ENCODE measurements at regions not wholly inside any gene's neighbourhood (a gene's known extent, or its start where the extent isn't known, plus 50 kb on each side); places are given as distances from the start of the nearest gene placed in this dataset.

- Histone ChIP-seq H3K4me1 (ENCODE audit: insufficient read depth, low read length) (peaks cover 19% of the 10 kb centered on the region), H3K79me2 (ENCODE audit: insufficient read depth, low read length) (no peaks in the 10 kb centered on the region), H3K4me3 (ENCODE audit: insufficient read depth, low read length) (no peak overlapping the region), H2AFZ (ENCODE audit: low read length) (no peak overlapping the region), H3K4me2 (ENCODE audit: insufficient read depth, low read length) (no peak overlapping the region), H3K9me3 (ENCODE audit: low read depth, low read length) (no peaks in the 10 kb centered on the region), H4K20me1 (ENCODE audit: insufficient read depth, low read length) (no peaks in the 10 kb centered on the region), H3K36me3 (ENCODE audit: insufficient read depth, low read length) (no peaks in the 10 kb centered on the region), H3K27ac (ENCODE audit: low read depth, low read length) (no peak overlapping the region), H3K27me3 (ENCODE audit: insufficient read depth, low read length) (no peaks in the 10 kb centered on the region)
- no peak for DNase-seq (ENCODE audit: insufficient read length, low spot score, missing footprints)
- TF ChIP-seq CTCF (IDR thresholded peaks at IDR 0.05; ENCODE audit: extremely low read depth, low read depth, low read length): no peak
Observed at GRCh38 chr10:62742536-62743061, 61.9 kb upstream of the ADO start.

- H3K4me1 ChIP-seq (ENCODE audit: insufficient read depth, low read length): peaks cover 12% of the 10 kb centered on the region
- H3K4me2 ChIP-seq (ENCODE audit: insufficient read depth, low read length): no peak overlapping the region
- no peaks in the 10 kb centered on the region for H3K27me3 ChIP-seq (ENCODE audit: insufficient read depth, low read length)
- no peak overlapping the region for H3K27ac ChIP-seq (ENCODE audit: low read depth, low read length)
- peak; percentile 76 for DNase-seq (ENCODE audit: insufficient read length, low spot score, missing footprints)
- H3K9me3 ChIP-seq (ENCODE audit: low read depth, low read length): no peaks in the 10 kb centered on the region
- no peak overlapping the region for H3K4me3 ChIP-seq (ENCODE audit: insufficient read depth, low read length)
- H3K36me3 ChIP-seq (ENCODE audit: insufficient read depth, low read length): no peaks in the 10 kb centered on the region
- no peak for TF ChIP-seq CTCF (IDR thresholded peaks at IDR 0.05; ENCODE audit: extremely low read depth, low read depth, low read length)
- no peaks in the 10 kb centered on the region for H3K79me2 ChIP-seq (ENCODE audit: insufficient read depth, low read length)
- no peaks in the 10 kb centered on the region for H4K20me1 ChIP-seq (ENCODE audit: insufficient read depth, low read length)
- H2AFZ ChIP-seq (ENCODE audit: low read length): no peak overlapping the region
Observed at GRCh38 chr10:62744136-62744535, 60.4 kb upstream of the ADO start.

- H3K36me3 ChIP-seq (ENCODE audit: insufficient read depth, low read length): no peaks in the 10 kb centered on the region
- DNase-seq (ENCODE audit: insufficient read length, low spot score, missing footprints): no peak
- no peaks in the 10 kb centered on the region for H3K27me3 ChIP-seq (ENCODE audit: insufficient read depth, low read length)
- H3K4me3 ChIP-seq (ENCODE audit: insufficient read depth, low read length): no peak overlapping the region
- H3K27ac ChIP-seq (ENCODE audit: low read depth, low read length): no peak overlapping the region
- no peak for TF ChIP-seq CTCF (IDR thresholded peaks at IDR 0.05; ENCODE audit: extremely low read depth, low read depth, low read length)
- H2AFZ ChIP-seq (ENCODE audit: low read length): no peak overlapping the region
- H4K20me1 ChIP-seq (ENCODE audit: insufficient read depth, low read length): no peaks in the 10 kb centered on the region
- H3K79me2 ChIP-seq (ENCODE audit: insufficient read depth, low read length): no peaks in the 10 kb centered on the region
- H3K4me1 ChIP-seq (ENCODE audit: insufficient read depth, low read length): peaks cover 10% of the 10 kb centered on the region
- H3K4me2 ChIP-seq (ENCODE audit: insufficient read depth, low read length): no peak overlapping the region
- no peaks in the 10 kb centered on the region for H3K9me3 ChIP-seq (ENCODE audit: low read depth, low read length)
Observed at GRCh38 chr10:62745581-62745980, 58.9 kb upstream of the ADO start.

GRCh38 chr10:62746951-62747729 lies 57.4 kb upstream of the ADO start:
- no peaks in the 10 kb centered on the region for H3K36me3 ChIP-seq (ENCODE audit: insufficient read depth, low read length)
- no peak for DNase-seq (ENCODE audit: insufficient read length, low spot score, missing footprints)
- no peaks in the 10 kb centered on the region for H4K20me1 ChIP-seq (ENCODE audit: insufficient read depth, low read length)
- H3K4me1 ChIP-seq (ENCODE audit: insufficient read depth, low read length): peaks cover 10% of the 10 kb centered on the region
- H3K9me3 ChIP-seq (ENCODE audit: low read depth, low read length): no peaks in the 10 kb centered on the region
- no peak overlapping the region for H3K4me2 ChIP-seq (ENCODE audit: insufficient read depth, low read length)
- H3K27ac ChIP-seq (ENCODE audit: low read depth, low read length): no peak overlapping the region
- no peaks in the 10 kb centered on the region for H3K27me3 ChIP-seq (ENCODE audit: insufficient read depth, low read length)
- no peaks in the 10 kb centered on the region for H3K79me2 ChIP-seq (ENCODE audit: insufficient read depth, low read length)
- no peak overlapping the region for H3K4me3 ChIP-seq (ENCODE audit: insufficient read depth, low read length)
- TF ChIP-seq CTCF (IDR thresholded peaks at IDR 0.05; ENCODE audit: extremely low read depth, low read depth, low read length): no peak
- no peak overlapping the region for H2AFZ ChIP-seq (ENCODE audit: low read length)
